ENCODE measurements at regions not wholly inside any gene's neighbourhood (a gene's known extent, or its start where the extent isn't known, plus 50 kb on each side); places are given as distances from the start of the nearest gene placed in this dataset.

DNA sequence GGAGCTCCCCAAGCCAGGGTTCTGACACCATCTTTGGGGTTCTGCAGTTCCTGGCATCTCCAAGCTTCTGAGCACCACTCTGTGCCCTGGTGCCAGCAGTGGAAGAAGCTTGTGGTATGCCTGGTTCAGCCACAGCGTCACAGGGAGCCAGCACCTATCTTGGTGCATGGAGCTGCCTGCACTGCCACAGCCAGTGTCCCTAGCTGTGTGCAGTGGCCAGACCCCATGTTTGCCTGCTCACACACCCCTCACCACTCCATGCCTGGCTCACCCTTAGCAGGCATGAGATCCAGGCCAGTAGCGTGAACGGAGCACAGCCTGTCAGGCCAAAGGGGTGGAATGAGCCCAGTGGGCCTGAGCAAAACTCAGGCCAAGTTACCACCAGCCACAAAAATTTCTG, 290.2 kb upstream of the LRATD1 start:
- Histone ChIP-seq H3K4me3 (no peak overlapping the region), H3K36me3 (no peaks in the 10 kb centered on the region), H3K27ac (no peak overlapping the region), H3K9me3 (no peaks in the 10 kb centered on the region), H3K4me1 (no peaks in the 10 kb centered on the region), H3K27me3 (ENCODE audit: low read depth) (no peaks in the 10 kb centered on the region)
- DNase-seq = no peak
- peak in 1 of 2 donors; percentile 29 for ATAC-seq
- TF ChIP-seq, protein P1, sequence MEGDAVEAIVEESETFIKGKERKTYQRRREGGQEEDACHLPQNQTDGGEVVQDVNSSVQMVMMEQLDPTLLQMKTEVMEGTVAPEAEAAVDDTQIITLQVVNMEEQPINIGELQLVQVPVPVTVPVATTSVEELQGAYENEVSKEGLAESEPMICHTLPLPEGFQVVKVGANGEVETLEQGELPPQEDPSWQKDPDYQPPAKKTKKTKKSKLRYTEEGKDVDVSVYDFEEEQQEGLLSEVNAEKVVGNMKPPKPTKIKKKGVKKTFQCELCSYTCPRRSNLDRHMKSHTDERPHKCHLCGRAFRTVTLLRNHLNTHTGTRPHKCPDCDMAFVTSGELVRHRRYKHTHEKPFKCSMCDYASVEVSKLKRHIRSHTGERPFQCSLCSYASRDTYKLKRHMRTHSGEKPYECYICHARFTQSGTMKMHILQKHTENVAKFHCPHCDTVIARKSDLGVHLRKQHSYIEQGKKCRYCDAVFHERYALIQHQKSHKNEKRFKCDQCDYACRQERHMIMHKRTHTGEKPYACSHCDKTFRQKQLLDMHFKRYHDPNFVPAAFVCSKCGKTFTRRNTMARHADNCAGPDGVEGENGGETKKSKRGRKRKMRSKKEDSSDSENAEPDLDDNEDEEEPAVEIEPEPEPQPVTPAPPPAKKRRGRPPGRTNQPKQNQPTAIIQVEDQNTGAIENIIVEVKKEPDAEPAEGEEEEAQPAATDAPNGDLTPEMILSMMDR (IDR thresholded peaks at IDR 0.05) = no peak
- intact Hi-C loops (cut with DNase I) = no loop called here

- TF ChIP-seq, protein P1 (IDR thresholded peaks at IDR 0.05) = no peak
- no peaks in the 10 kb centered on the region for H3K36me3 ChIP-seq
- no peaks in the 10 kb centered on the region for H3K9me3 ChIP-seq
- DNase-seq (no peak), ATAC-seq (no peak)
- H3K4me3 ChIP-seq = no peak overlapping the region
- no peaks in the 10 kb centered on the region for H3K4me1 ChIP-seq
- intact Hi-C loops (cut with DNase I) = no loop called here
- no peak overlapping the region for H3K27ac ChIP-seq
- H3K27me3 ChIP-seq (ENCODE audit: low read depth) = no peaks in the 10 kb centered on the region
Observed at GRCh38 chr2:14344355-14344754, 288.2 kb upstream of the LRATD1 start.

GRCh38 chr2:14348247-14348646, 284.3 kb upstream of the LRATD1 start:
- Histone ChIP-seq H3K4me3 (no peak overlapping the region), H3K4me1 (no peaks in the 10 kb centered on the region), H3K36me3 (no peaks in the 10 kb centered on the region), H3K27ac (no peak overlapping the region), H3K27me3 (ENCODE audit: low read depth) (no peaks in the 10 kb centered on the region), H3K9me3 (no peaks in the 10 kb centered on the region)
- intact Hi-C loops (cut with DNase I) = no loop called here
- ATAC-seq (no peak), DNase-seq (no peak)
- TF ChIP-seq, protein P1 (IDR thresholded peaks at IDR 0.05) = no peak

- intact Hi-C loops (cut with DNase I) = no loop called here
- DNase-seq = no peak
- no peaks in the 10 kb centered on the region for H3K27me3 ChIP-seq (ENCODE audit: low read depth)
- H3K4me3 ChIP-seq = no peak overlapping the region
- TF ChIP-seq, protein P1 (IDR thresholded peaks at IDR 0.05) = no peak
- H3K27ac ChIP-seq = no peak overlapping the region
- no peaks in the 10 kb centered on the region for H3K9me3 ChIP-seq
- H3K4me1 ChIP-seq = no peaks in the 10 kb centered on the region
- ATAC-seq = no peak
- H3K36me3 ChIP-seq = no peaks in the 10 kb centered on the region
Observed at GRCh38 chr2:14350856-14351255, 281.7 kb upstream of the LRATD1 start.

DNA sequence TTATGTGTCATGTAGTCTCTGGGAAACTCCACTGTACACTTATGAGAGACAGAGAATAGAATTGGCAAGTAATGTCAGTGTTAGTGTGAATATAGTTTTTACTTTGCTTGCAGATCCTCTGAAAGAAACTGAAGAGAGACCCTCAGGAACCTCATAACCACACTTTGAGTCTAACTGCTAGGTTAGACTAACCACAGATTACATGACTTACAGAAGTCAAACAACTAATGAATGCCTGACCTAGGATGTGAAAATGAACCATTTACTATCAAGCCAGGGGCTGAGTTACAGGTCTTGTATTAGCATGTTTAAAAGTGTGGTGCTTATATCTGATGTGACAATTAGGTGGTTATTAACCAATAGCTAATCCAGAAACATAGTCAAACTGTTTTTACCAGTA, 280.4 kb upstream of the LRATD1 start:
- ATAC-seq = no peak
- H3K27ac ChIP-seq = no peak overlapping the region
- no peaks in the 10 kb centered on the region for H3K36me3 ChIP-seq
- TF ChIP-seq, protein P1 (IDR thresholded peaks at IDR 0.05) = no peak
- no peaks in the 10 kb centered on the region for H3K27me3 ChIP-seq (ENCODE audit: low read depth)
- no peak for DNase-seq
- no peaks in the 10 kb centered on the region for H3K4me1 ChIP-seq
- no peaks in the 10 kb centered on the region for H3K9me3 ChIP-seq
- intact Hi-C loops (cut with DNase I) = no loop called here
- H3K4me3 ChIP-seq = no peak overlapping the region

DNA sequence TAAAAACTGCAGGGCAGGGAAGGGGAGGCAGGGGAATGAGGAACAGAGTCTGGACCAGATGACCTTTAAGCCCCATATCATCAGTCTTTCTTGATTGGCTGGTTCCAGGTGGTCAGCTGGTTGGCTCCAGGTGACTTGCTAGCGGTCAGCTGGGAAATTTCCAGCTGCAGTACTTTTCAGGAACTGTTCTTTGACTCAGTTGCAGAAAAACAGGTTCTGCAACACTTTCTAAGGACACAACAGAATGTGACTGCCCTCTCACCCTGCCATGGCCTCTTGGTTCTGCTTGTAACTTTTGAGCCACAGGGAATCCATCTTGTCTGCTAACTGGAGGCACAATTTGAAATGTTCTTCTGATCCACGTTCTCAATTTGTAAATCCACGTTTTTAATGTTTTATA, 278.3 kb upstream of the LRATD1 start:
- DNase-seq (no peak), ATAC-seq (no peak)
- TF ChIP-seq, protein P1 (IDR thresholded peaks at IDR 0.05) = no peak
- Histone ChIP-seq H3K4me1 (no peaks in the 10 kb centered on the region), H3K4me3 (no peak overlapping the region), H3K9me3 (no peaks in the 10 kb centered on the region), H3K27ac (no peak overlapping the region), H3K27me3 (ENCODE audit: low read depth) (no peaks in the 10 kb centered on the region), H3K36me3 (no peaks in the 10 kb centered on the region)
- intact Hi-C loops (cut with DNase I) = no loop called here

Data from lower lobe of right lung (tissue), 2 donors.